ENCODE measurements at regions not wholly inside any gene's neighbourhood (a gene's known extent, or its start where the extent isn't known, plus 50 kb on each side); places are given as distances from the start of the nearest gene placed in this dataset.

DNA sequence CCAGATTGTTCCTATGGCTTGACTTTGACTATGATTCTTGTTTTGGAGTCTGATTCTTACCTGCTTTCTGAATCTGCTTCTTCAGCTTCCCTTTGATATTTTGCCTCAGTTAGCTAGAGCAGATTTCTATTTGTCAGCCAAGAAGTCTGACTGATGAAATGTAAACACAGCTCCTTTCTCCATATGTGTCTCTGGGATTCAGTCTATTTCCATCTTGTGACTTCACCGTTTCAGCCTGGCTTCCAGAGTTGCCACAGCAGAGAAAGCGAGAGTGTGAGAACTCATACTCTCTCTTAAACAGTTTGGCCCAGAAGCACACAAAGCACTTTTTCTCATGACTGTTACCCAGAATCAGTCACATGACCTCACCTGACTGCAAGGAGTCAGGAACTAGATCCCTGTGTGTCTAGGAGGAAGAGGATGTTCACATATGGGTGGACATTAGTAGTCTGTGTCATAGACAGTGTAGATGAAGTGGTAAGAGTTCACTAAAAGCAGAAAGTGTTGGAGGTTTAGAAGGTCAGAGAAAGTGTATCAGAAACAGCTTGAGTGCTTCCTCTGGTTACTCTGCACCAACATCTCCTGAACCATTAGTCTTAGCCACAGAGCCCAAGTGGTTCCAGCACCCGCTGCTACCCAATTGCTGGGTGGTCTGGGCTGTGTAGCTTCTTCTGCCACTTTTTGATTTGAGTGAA is 103.4 kb upstream of the CDK6 start:
- Histone ChIP-seq H3K4me1 (no peaks in the 10 kb centered on the region), H3K27me3 (no peaks in the 10 kb centered on the region), H3K4me3 (no peak overlapping the region), H3K36me3 (no peaks in the 10 kb centered on the region), H3K27ac (no peak overlapping the region), H3K9me3 (no peaks in the 10 kb centered on the region)
- ATAC-seq (no peak), DNase-seq (no peak)
- intact Hi-C loops (cut with DNase I) = no loop called here
- WGBS (ENCODE audit: insufficient coverage, low coverage, low lambda C conversion rate, missing lambda C conversion rate) = 60% methylated on average over 2 of the region's 3 CpGs
- TF ChIP-seq CTCF (IDR thresholded peaks at IDR 0.05) = no peak
- no peak for TF ChIP-seq POLR2A (IDR thresholded peaks at IDR 0.05)

- ATAC-seq = no peak
- Histone ChIP-seq H3K27ac (no peak overlapping the region), H3K4me3 (no peak overlapping the region), H3K9me3 (no peaks in the 10 kb centered on the region), H3K4me1 (no peaks in the 10 kb centered on the region), H3K36me3 (no peaks in the 10 kb centered on the region), H3K27me3 (no peaks in the 10 kb centered on the region)
- TF ChIP-seq CTCF (IDR thresholded peaks at IDR 0.05) = no peak
- no peak for TF ChIP-seq POLR2A (IDR thresholded peaks at IDR 0.05)
- intact Hi-C loops (cut with DNase I) = no loop called here
- 18% methylated on average over 1 of the region's 1 CpG for WGBS (ENCODE audit: insufficient coverage, low coverage, low lambda C conversion rate, missing lambda C conversion rate)
- no peak for DNase-seq
These were observed 97.7 kb upstream of the CDK6 start for GRCh38 chr7:92934096-92934495.

DNA sequence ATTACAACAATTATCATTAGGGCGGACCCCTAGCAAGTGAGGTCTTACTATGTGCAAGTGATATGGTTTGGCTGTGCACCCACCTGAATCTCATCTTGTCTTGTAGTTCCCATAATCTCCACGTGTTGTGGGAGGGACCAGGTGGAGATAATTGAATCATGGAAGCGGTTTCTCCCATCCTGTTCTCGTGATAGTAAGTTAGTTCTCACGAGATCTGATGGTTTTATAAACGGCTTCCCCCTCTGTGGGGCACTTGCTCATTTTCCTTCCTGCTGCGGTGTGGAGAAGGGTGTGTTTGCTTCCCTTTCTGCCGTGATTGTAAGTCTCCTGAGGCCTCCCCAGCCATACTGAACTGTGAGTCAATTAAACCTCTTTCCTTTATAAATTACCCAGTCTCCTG is 96.1 kb upstream of the CDK6 start:
- TF ChIP-seq POLR2A (IDR thresholded peaks at IDR 0.05) (no peak), CTCF (IDR thresholded peaks at IDR 0.05) (no peak)
- 50% methylated on average over 8 of the region's 8 CpGs for WGBS (ENCODE audit: insufficient coverage, low coverage, low lambda C conversion rate, missing lambda C conversion rate)
- no peak for DNase-seq
- Histone ChIP-seq H3K4me3 (no peak overlapping the region), H3K4me1 (no peaks in the 10 kb centered on the region), H3K27ac (no peak overlapping the region), H3K9me3 (no peaks in the 10 kb centered on the region), H3K27me3 (no peaks in the 10 kb centered on the region), H3K36me3 (no peaks in the 10 kb centered on the region)
- intact Hi-C loops (cut with DNase I) = no loop called here
- no peak for ATAC-seq

GRCh38 chr7:92930404-92930803 is 94.0 kb upstream of the CDK6 start:
- no peaks in the 10 kb centered on the region for H3K9me3 ChIP-seq
- no peak for ATAC-seq
- H3K27ac ChIP-seq = no peak overlapping the region
- H3K4me3 ChIP-seq = no peak overlapping the region
- H3K4me1 ChIP-seq = no peaks in the 10 kb centered on the region
- DNase-seq = no peak
- TF ChIP-seq CTCF (IDR thresholded peaks at IDR 0.05) (no peak), POLR2A (IDR thresholded peaks at IDR 0.05) (no peak)
- intact Hi-C loops (cut with DNase I) = no loop called here
- 52% methylated on average over 1 of the region's 1 CpG for WGBS (ENCODE audit: insufficient coverage, low coverage, low lambda C conversion rate, missing lambda C conversion rate)
- no peaks in the 10 kb centered on the region for H3K36me3 ChIP-seq
- no peaks in the 10 kb centered on the region for H3K27me3 ChIP-seq

GRCh38 chr7:92926697-92927044 is 90.3 kb upstream of the CDK6 start:
- WGBS (ENCODE audit: insufficient coverage, low coverage, low lambda C conversion rate, missing lambda C conversion rate) = 60% methylated on average over 4 of the region's 8 CpGs
- no peak for TF ChIP-seq POLR2A (IDR thresholded peaks at IDR 0.05)
- no peak for TF ChIP-seq CTCF (IDR thresholded peaks at IDR 0.05)
- Histone ChIP-seq H3K4me1 (no peaks in the 10 kb centered on the region), H3K36me3 (no peaks in the 10 kb centered on the region), H3K9me3 (no peaks in the 10 kb centered on the region), H3K27ac (no peak overlapping the region), H3K4me3 (no peak overlapping the region), H3K27me3 (no peaks in the 10 kb centered on the region)
- intact Hi-C loops (cut with DNase I) = no loop called here
- ATAC-seq = no peak
- no peak for DNase-seq
